Embryonic facial prominence (tissue), 1 donor: ENCODE measurements at regions not wholly inside any gene's neighbourhood (a gene's known extent, or its start where the extent isn't known, plus 50 kb on each side); places are given as distances from the start of the nearest gene placed in this dataset.
"Not testable (repeated sequence)": the region's sequence is repeated elsewhere in the genome, so short reads cannot be mapped to it uniquely, and the experiment has no call there.

Experiments used
- DNase-seq: peaks from one replicate; pipeline ENCODE4 v3.0.0-alpha.2; 2016; ENCODE audit errors: extremely low spot score

DNA sequence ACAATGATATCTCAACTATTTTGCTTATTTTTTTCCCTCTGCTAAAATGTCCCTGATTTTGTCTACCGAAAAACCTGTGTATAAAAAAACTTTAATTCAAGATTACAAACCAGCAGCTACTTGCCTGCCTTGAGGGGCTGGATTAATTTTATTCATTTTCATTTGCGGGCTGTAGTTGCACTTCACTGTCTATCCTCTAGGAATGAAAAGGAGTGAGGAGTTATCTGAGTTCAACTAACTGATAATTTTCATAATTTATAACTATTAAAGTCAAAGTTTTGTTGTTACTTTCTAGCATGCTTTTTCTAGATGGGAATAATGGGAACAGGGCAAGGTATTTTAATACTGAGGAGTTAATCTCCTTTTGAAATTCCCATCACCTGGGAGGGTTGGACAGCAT is 50.3 kb upstream of the AGTPBP1 start:
- DNase-seq = not testable (repeated sequence)

DNA sequence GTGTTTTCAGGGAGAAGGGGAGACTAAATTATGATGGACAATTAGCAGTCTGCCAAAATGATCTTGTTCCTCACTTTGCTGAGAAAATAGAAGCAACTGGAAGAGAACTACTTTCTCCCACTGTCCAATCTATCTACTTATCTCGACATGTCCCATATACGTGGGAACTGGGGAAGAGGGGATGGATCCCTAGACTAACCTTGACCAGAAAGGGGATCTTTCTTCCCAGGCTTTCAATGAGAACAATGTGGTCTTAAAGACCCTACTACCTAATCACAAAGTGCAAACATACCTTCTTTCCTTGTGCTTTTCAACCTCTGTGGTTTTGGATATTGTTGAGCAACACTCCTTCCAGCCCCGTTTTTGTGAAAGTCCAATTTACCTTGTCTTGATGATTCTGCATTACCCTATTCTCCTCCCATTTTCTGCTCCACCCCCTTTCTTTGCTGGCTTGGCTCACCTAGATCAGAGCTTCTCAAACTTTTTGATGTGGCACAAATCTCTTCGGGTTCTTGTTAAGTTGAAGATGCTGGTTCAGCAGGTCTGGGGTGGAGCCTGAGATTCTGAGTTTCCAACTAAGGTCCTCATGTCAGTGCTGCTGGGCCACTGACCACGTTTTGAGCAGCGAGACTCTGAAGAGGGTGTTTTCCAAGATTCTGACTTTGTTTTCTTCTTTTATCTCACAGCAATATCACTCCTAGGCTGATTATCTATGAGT is 61.4 kb upstream of the AGTPBP1 start:
- not testable (repeated sequence) for DNase-seq

DNA sequence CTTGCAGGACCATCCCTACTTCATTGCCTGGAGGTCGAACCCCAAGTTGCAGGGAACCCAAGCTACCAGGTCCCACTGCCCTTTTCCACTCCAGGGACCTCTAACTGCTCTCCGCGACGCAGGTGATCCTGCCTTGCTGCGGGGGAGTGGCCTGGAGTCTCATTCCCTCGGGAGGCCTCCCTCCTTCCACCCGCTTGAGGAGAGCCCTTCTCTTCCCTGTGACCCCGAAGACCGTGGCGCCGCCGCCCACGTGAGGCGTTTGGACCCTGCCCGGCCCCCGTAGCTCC is 63.0 kb upstream of the AGTPBP1 start:
- DNase-seq = not testable (repeated sequence)

DNA sequence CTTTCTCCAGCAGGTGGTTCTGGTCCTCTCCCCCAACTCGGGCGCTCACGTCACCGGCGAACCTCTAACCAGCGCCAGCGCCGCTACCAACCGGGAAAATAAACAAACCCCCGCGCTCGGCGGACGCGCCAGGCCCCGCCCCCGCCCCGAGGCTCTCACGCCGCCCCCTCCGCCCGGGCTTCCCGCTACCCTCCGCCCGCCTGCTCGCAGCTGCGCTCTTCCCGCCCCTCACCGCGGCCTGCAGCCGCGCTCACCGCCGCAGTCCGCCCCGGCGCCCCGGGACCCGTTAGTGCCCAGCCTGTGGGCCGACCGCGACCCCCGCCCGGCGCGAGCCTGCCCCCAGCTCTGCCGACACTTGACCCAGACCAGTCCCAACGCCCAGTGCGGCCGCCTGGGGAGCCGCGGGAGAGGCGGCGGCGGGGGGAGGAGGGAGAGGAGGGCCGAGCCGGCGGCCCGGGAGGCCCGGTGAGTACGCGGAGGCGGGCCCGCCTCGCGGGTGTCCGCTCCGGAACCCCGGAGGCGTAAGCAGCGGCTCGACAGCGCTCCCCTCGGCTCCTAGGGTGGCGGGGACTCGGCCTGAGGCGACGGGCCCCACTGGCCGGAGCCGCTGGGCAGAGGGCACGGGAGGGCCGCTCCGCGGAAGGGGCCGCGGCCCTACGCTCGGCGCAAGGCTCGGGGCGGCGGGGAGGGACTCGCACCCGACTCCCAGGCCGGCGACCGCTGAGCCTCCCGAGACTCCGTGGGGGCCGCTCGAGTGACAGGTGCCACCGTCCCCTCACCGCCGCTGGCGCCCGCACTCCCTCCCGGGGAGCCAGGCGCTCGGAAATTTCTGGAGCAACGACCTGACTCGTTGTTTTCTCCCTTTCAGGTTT is 63.6 kb upstream of the AGTPBP1 start:
- peak; percentile 21 for DNase-seq

DNA sequence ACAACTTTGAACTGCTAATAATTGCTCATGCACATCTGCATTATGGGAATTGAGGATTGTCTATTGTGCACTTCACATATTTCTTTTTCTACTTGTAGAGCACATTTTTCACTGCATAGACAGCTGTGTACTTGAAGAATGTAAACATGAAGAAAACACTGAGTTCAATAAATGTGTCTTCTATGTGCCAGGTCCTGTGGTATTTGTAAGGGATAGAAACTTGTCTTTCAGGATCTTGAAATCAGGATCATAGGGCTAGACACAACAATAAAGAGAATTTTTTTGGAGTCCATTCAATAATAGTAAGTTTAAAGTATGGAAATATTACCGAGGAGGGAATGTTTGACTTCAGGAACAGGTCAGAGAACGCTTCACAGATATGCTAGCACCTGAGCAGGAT is 66.6 kb upstream of the AGTPBP1 start:
- DNase-seq = not testable (repeated sequence)

DNA sequence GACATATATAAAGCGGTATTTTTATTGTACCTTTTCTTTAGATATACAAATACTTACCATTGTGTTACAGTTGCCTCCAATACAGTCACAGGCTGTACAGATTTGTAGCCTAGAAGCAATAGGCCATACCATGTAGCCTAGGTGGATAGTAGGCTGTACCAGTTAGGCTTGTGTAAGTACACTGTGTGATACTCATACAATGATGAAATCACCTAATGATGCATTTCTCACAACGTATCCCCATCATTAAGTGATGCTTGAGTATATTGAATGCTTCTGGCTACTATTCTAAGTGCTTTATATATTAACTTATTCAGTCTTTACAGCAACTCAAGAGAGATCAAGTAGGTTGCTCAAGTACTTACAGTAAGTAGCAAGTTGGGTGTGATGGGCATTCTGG is 71.6 kb upstream of the AGTPBP1 start:
- DNase-seq = not testable (repeated sequence)

DNA sequence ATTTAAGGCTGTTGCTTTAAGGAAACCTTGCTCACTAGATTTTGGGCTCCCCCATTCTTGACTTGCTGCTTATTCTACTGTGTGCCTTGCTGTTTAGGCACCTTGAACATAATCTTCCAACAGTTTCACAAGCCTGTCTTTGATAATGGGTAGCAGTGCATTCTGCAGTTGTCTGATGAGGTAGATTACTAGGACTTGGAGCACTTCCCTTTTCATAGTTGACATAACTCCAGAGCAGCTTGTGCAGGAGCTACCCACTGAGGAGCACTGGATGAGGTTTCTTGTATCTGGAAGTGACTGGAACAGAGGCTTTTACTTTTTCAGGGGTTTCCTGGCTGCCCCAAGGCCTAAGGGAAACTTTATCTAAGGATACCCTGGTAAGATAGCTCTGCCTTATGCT is 73.0 kb upstream of the AGTPBP1 start:
- not testable (repeated sequence) for DNase-seq

DNA sequence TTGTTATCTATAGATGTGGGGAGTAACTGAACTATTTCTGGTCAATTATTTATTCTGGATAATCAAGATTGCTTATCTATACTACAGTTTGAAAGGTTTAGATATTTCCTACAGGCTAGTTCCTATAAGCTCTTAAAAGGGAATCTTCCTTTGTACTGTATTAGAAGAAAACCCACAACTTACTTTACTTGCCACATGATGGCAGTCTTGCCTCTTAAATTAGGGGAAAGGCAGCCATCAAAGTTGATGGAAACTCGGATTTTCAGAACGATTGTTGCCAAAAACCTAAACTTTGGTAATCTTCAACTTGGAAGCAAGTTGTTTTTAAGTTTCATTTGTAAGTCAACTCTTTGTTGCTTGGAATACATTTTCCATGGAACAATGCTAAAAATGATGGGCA is 77.2 kb upstream of the AGTPBP1 start:
- not testable (repeated sequence) for DNase-seq

DNA sequence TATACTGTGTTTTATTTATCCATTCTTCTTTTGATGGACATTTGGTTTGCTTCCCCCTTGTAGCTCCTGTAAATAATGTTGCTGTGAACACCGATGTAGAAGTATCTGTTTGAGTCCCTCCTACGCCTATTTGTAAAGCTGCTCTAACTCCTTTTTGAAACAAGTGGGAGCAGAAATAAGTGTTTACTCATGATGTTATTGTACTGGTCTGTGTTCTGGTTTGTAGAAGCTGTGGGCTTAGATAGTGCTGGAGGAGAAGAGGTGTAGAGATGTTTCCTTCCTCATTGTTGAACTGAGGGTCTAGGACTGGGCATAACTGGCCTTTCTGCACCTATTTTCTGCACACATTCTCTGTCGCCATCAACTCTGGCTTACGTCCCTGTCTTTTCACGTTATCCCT is 78.8 kb upstream of the AGTPBP1 start:
- DNase-seq = not testable (repeated sequence)

DNA sequence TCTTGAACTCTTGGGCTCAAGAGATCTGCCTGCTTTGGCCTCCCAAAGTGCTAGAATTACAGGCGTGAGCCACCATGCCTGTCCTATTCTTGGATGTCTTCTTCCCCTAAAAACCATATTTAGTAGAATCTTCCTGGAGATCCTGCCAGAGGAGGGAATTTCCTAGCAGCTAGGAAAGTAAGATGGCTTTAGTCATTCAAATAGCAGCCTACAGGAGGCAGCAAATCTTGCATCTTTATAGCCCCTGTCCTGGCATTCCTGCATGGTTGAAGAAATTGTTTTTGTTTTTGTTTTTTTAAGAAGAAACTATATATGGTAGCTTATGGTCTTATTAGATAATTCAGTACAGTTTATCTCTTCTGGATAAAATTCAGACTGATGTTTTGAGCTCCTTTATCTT is 83.2 kb upstream of the AGTPBP1 start:
- DNase-seq = not testable (repeated sequence)

DNA sequence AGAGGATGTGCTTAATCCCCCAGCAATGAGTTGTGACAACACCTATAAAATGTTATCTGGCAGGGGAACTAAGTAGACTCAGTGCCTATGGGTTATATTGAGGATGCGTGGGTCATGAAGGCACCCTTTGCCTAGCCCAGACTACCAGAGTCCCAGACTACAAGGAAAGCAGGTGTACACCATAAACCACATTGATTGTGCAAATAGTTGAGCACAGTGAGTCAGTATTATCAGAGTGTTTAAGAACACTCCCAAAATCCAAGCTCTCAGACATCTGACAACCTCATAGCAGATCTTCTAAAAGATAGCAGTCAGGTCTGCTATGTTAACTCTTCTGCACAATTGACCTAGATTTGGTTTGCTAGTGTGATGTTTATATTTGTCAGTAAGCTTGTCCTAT is 92.8 kb upstream of the AGTPBP1 start:
- not testable (repeated sequence) for DNase-seq

DNA sequence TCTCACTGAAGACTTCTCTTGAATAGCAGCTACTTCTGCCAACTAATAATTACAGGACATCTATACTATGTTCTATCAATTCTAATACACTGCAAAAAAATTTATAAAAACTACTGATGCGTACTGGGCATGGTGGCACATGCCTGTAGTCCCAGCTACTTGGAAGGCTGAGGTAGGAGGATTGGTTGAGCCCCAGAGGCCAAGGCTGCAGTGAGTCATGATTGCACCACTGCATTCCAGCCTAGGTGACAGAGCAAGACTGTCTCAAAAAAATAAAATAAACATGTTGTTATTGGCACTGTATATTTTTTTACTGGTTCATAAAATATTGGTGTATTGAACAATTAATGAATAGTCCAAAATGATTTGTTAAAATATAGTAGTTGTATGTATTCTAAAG is 97.0 kb upstream of the NAA35 start:
- not testable (repeated sequence) for DNase-seq

DNA sequence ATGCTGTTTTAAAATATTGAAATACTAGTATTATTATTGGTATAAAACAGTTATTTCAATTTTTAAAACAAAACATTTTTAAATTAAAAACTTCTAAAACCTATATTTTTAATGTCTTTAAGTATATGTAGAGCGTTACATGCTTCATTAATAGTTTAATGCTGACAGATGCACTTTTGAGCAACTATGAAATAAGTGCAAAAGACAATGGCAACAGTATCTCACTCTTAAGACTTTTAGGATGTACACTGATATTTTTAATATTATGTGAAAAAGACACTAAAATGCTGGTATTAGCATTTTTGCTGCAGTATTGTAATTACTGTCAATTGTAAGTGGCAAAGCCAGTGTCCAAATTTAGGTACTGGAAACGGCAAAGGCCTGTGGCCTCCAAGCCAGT is 93.2 kb upstream of the NAA35 start:
- DNase-seq = not testable (repeated sequence)

DNA sequence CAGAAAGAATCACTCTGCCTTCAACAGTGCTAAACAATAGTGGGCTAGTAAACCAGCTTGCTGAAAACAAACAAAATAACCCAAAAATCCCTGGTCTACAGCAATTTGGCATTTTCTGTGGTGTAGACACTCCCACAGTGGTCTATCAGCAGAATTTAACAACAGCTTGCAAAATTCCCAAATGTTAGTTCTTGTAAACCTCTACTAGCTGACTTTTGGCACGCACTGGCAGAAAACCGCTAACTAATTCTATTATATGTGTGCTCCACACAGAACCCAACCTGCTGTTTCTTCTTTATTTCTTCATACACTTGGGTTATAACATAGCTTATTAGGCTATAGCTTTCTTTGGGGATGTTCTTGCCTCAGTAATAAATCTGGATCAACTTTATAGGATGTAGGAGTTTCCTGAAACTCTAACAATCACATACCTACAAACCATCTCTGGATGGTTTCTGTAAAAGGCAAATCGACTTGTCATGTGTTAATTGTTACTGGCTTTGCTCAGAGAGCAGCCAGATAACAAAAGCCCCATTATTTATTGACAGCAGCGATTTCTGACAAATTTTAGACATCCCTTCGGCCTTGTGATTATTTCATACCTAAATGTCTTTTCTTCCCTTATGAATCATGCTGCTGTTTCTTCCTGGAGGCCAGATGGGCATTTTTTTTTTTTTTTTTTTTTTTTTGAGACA is 82.7 kb upstream of the NAA35 start:
- no peak for DNase-seq

DNA sequence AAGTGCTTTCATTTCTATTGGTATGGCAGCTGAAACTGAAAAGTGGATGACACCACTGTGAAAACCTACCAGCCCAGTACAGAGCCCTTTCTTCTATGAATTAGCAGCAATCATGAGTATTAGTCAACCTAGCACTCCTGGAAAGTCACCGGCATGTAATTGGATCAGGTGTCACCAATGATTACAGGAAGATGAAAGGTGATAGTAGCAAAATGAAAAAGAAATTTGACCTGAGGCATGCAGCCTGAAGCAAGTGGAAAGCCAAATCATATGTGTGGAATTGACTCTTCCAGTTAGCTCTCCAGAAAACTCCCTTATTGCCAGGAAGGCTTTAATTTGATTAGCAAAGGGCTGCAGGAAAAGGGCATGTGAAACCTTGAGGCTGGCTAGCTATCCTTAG is 81.2 kb upstream of the NAA35 start:
- DNase-seq = no peak

DNA sequence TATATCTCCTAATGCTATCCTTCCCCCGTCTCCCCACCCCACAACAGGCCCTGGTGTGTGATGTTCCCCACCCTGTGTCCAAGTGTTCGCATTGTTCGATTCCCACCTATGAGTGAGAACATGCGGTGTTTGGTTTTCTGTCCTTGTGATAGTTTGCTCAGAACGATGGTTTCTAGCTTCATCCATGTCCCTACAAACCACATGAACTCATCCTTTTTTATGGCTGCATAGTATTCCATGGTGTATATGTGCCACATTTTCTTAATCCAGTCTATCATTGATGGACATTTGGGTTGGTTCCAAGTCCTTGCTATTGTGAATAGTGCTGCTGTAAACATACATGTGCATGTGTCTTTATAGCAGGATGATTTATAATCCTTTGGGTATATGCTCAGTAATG is 79.1 kb upstream of the NAA35 start:
- not testable (repeated sequence) for DNase-seq

DNA sequence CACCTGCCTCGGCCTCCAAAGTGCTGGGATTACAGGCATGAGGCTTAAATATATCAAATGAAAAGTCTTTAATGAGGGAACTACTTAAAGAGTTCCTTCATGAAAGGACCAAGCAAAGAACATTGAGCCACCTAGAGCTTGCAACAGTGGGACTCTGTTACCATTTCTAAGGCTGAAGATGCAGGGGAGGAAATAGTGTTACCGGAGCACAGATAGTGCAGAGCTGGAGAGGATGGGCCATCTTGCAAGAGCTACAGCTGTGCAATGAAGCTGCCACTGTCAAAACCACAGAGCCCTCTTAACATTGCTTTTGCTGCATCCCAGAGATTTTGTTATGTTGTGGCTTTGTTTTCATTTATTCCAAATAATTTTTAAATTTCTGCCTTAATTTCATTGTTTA is 77.1 kb upstream of the NAA35 start:
- DNase-seq = no peak

DNA sequence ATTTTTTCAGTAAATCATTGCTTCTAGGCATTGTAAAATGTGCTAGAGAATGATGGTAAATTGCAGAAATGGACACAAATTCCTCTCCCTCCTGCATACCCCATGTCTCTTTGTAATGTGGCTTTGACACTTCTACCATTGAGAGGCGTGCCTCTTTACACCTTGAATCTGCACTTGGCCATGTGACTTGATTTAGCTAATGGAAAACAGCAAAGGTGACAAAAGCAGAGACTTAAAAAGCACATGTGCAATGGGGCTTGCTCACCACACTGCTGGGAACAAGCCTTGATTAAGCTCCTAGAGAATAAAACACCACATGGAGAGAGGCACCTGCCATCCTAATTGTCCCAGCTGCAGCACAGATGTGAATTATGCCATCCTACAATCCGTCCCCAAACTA is 69.9 kb upstream of the NAA35 start:
- DNase-seq = no peak

DNA sequence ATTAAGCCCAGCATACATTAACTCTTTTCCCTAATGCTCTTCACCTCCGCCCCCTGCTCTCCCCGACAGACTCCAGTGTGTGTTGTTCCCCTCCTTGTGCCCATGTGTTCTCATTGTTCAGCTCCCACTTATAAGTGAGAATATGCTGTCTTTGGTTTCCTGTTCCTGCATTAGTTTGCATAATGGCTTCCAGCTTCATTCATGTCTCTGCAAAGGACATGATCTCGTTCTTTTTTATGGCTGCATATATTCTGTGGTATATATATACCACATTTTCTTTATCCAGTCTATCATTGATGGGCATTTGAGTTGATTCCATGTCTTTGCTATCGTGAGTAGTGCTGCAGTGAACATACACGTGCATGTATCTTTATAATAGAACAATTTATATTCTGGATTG is 69.3 kb upstream of the NAA35 start:
- not testable (repeated sequence) for DNase-seq

DNA sequence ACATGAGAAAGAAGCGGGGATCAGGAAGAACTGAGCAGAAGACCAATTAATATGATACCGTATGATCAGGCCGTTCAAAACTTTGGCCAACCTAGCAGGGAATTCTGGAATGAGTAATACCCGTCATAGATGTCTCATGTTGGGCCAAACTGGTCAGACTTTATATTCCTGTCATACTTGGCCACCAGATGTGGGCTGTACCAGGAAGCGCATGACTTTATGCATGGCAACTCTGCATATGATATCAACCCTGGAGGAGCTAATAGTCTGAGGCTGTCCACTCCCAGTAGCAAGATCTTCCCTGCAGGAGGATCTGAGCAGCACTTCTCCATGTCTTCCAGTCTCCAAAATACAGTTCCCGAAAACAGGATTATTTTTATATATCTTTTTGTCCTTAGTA is 68.5 kb upstream of the NAA35 start:
- DNase-seq = no peak

DNA sequence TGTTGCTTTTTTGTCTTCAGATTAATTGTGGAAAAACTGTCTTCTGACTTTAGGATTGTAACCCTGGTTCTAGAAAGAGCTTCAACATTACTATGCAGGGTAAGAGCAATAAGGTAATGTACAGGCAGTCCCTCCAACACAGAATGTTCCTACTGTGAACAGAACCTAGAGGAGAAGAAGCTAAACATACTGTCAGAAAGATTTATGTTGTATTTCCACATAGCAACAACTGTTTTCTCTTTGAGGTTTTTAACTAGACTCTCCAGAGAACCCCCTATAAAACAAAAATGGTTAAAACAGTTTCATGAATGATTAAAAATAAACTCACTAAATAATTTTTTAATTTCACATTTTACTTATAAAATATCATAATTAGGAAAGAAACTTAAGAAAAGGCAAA is 64.3 kb upstream of the NAA35 start:
- no peak for DNase-seq

DNA sequence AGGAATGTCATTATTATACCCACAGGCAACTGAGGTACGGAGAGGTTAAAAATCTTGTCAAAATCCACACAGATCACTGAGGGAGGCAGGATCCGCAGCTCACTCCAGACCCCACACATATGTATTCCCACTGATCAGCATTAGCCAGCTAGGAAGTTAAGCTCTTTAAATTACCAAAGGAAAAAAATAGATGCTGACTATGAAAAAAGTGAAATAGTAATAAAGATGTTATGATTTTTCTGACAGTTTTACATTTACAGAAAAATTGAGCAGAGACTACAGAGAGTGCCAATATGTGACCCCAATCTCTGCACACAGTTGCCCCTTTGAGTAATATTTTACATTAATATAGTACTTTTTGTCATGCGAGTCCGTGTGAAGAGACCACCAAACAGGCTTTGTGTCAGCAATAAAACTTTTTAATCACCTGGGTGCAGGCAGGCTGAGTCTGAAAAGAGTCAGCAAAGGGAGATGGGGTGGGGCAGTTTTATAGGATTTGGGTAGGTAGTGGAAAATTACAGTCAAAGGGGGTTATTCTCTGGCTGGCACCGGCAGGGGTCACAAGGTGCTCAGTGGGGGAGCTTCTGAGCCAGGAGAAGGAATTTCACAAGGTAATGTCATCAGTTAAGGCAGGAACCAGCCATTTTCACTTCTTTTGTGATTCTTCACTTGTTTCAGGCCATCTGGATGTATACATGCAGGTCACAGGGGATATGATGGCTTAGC is 61.9 kb upstream of the NAA35 start:
- not testable (repeated sequence) for DNase-seq
